HG02981 (cell line): ENCODE measurements at regions not wholly inside any gene's neighbourhood (a gene's known extent, or its start where the extent isn't known, plus 50 kb on each side); places are given as distances from the start of the nearest gene placed in this dataset.
"Not testable (repeated sequence)": the region's sequence is repeated elsewhere in the genome, so short reads cannot be mapped to it uniquely, and the experiment has no call there.

ENCODE experiments used
- ATAC-seq: cut with Tn5 transposase; IDR thresholded peaks from one replicate; pipeline ENCODE4 v1.9.1; 2021; ENCODE audit warnings: mild to moderate bottlenecking, moderate library complexity; ENCODE audit not compliant: unreplicated experiment

- ATAC-seq = no peak
Observed at GRCh38 chr10:62496925-62497324, 122.8 kb downstream of the ZNF365 start.

GRCh38 chr10:62498271-62498670 is 124.1 kb downstream of the ZNF365 start:
- no peak for ATAC-seq

- ATAC-seq = not testable (repeated sequence)
Observed at GRCh38 chr10:62500116-62500515, 125.9 kb downstream of the ZNF365 start.

- ATAC-seq = no peak
Observed at GRCh38 chr10:62501547-62501946, 127.4 kb downstream of the ZNF365 start.

- ATAC-seq = no peak
Observed at GRCh38 chr10:62502995-62503613, 128.9 kb downstream of the ZNF365 start.

GRCh38 chr10:62503872-62504271 is 129.7 kb downstream of the ZNF365 start:
- ATAC-seq = no peak

- no peak for ATAC-seq
Observed at GRCh38 chr10:62506371-62506770, 132.2 kb downstream of the ZNF365 start.

GRCh38 chr10:62511238-62511637 is 137.1 kb downstream of the ZNF365 start:
- ATAC-seq = peak; percentile 14

- ATAC-seq = peak; percentile 92
Observed at GRCh38 chr10:62511656-62512055, 137.5 kb downstream of the ZNF365 start.

GRCh38 chr10:62512732-62513475 is 138.7 kb downstream of the ZNF365 start:
- ATAC-seq = no peak

- ATAC-seq = no peak
Observed at GRCh38 chr10:62514079-62514693, 140.0 kb downstream of the ZNF365 start.

- no peak for ATAC-seq
Observed at GRCh38 chr10:62517252-62517651, 143.1 kb downstream of the ZNF365 start.

GRCh38 chr10:62527019-62527827 is 153.1 kb downstream of the ZNF365 start:
- peak; percentile 60 for ATAC-seq

GRCh38 chr10:62528441-62528840 is 154.3 kb downstream of the ZNF365 start:
- ATAC-seq = peak; percentile 91

- no peak for ATAC-seq
Observed at GRCh38 chr10:62529396-62529795, 155.2 kb downstream of the ZNF365 start.

GRCh38 chr10:62534031-62534430 is 159.9 kb downstream of the ZNF365 start:
- no peak for ATAC-seq

GRCh38 chr10:62538606-62539005 is 164.4 kb downstream of the ZNF365 start:
- no peak for ATAC-seq

- no peak for ATAC-seq
Observed at GRCh38 chr10:62540389-62540788, 166.2 kb downstream of the ZNF365 start.

GRCh38 chr10:62541811-62542210 is 167.6 kb downstream of the ZNF365 start:
- no peak for ATAC-seq

GRCh38 chr10:62543571-62544355 is 169.6 kb downstream of the ZNF365 start:
- ATAC-seq = no peak
